Endothelial cell of umbilical vein (primary cell): ENCODE measurements at regions not wholly inside any gene's neighbourhood (a gene's known extent, or its start where the extent isn't known, plus 50 kb on each side); places are given as distances from the start of the nearest gene placed in this dataset.

Experiments
- BruUV-seq: library from RNA; stranded (reverse); fragments of 400-500 nt; replicated peaks from 2 replicates; lab custom pipeline; 2021; lab: Mats Ljungman, UMichigan
- CTCF ChIA-PET: fragments of 300-600, 350-600 bp; sonication (Branson Sonifier 250); formaldehyde crosslinking; loops from one replicate; lab custom pipeline; 2021; ENCODE audit warnings: antibody characterized with exemption, inconsistent platforms; lab: Charles Lee
- POLR2A ChIA-PET: fragments of 300-600, 350-600 bp; sonication (Branson Sonifier 250); formaldehyde crosslinking; loops from one replicate; lab custom pipeline; 2021; ENCODE audit warnings: antibody characterized with exemption, inconsistent platforms; lab: Charles Lee
- DNase-seq: peaks from one replicate; pipeline ENCODE4 v3.0.0-alpha.2; 2011; ENCODE audit warnings: low read depth, low spot score
- FAIRE-seq: peaks from 2 replicates; lab custom pipeline; 2011; peaks lifted over from hg19 to GRCh38; lab: Jason Lieb, UNC
- H2AFZ ChIP-seq: 2 replicates; pipeline ENCODE4 v1.6.0; 2012; ENCODE audit warnings: low read depth, low read length, control low read depth, inconsistent platforms
- H3K27ac ChIP-seq: 2 replicates; pipeline ENCODE4 v1.5.1; 2011; ENCODE audit warnings: low read depth, mild to moderate bottlenecking, control low read depth, low read length, moderate library complexity; ENCODE audit not compliant: insufficient read depth
- H3K27me3 ChIP-seq, 2 experiments: 2 replicates each; pipeline versions ENCODE4 v1.6.0 to v1.6.1; 2011; ENCODE audit warnings: low read length in 2 of 2, mixed read lengths in 1 of 2; ENCODE audit not compliant: control insufficient read depth in 2 of 2, insufficient read depth in 2 of 2
- H3K36me3 ChIP-seq, 2 experiments: 2 replicates in 1 of 2; 3 replicates in 1 of 2; pipeline ENCODE4 v1.5.1; 2011; ENCODE audit warnings: low read length in 2 of 2, mild to moderate bottlenecking in 1 of 2, moderate library complexity in 1 of 2; ENCODE audit not compliant: control insufficient read depth in 2 of 2, insufficient read depth in 2 of 2; ENCODE audit errors: extremely low read depth in 1 of 2
- H3K4me1 ChIP-seq: 3 replicates; pipeline ENCODE4 v1.5.1; 2011; ENCODE audit warnings: mild to moderate bottlenecking, low read length; ENCODE audit not compliant: control insufficient read depth, insufficient read depth; ENCODE audit errors: extremely low read depth
- H3K4me2 ChIP-seq: 2 replicates; pipeline ENCODE4 v1.6.1; 2011; ENCODE audit warnings: low read length, control low read depth, mixed read lengths; ENCODE audit not compliant: insufficient read depth
- H3K4me3 ChIP-seq, 3 experiments: fragments of 200-600 bp in 1 of 3; sonication (generic), shearing (Covaris generic) in 1 of 3; replicated peaks in 1 of 3; 2 replicates each; pipeline ENCODE4 v1.5.1; 2011 to 2016; ENCODE audit warnings: control low read depth in 3 of 3, low read length in 3 of 3, mild to moderate bottlenecking in 2 of 3, inconsistent platforms in 1 of 3, low read depth in 1 of 3, moderate library complexity in 1 of 3; ENCODE audit not compliant: insufficient read depth in 1 of 3
- H3K79me2 ChIP-seq: 2 replicates; pipeline ENCODE4 v1.6.0; 2012; ENCODE audit warnings: low read length, inconsistent platforms; ENCODE audit not compliant: control insufficient read depth, insufficient read depth
- H3K9ac ChIP-seq: replicated peaks from 2 replicates; pipeline ENCODE3; 2011; ENCODE audit warnings: low read length, control low read depth; ENCODE audit not compliant: insufficient read depth; ENCODE audit errors: extremely low read depth
- H3K9me1 ChIP-seq: replicated peaks from 3 replicates; pipeline ENCODE4 v1.6.0; 2011; ENCODE audit warnings: mild to moderate bottlenecking, low read length; ENCODE audit not compliant: control insufficient read depth, insufficient read depth; ENCODE audit errors: extremely low read depth
- H3K9me3 ChIP-seq: replicated peaks from 2 replicates; pipeline ENCODE4 v1.5.1; 2012; ENCODE audit warnings: low read length, inconsistent platforms; ENCODE audit not compliant: control insufficient read depth, insufficient read depth
- H4K20me1 ChIP-seq: replicated peaks from 2 replicates; pipeline ENCODE3; 2011; ENCODE audit warnings: mild to moderate bottlenecking, low read length; ENCODE audit not compliant: control insufficient read depth, insufficient read depth; ENCODE audit errors: extremely low read depth
- FOS ChIP-seq: IDR thresholded peaks from 2 replicates; pipeline ENCODE4 v1.6.1; 2011; ENCODE audit warnings: mild to moderate bottlenecking, low read length, moderate library complexity, borderline replicate concordance; ENCODE audit not compliant: insufficient read depth
- GATA2 ChIP-seq: IDR thresholded peaks from 2 replicates; pipeline ENCODE4 v1.7.0; 2011; ENCODE audit warnings: low read depth, mild to moderate bottlenecking, moderate library complexity, mixed read lengths, low read length; ENCODE audit not compliant: insufficient read length, insufficient read depth
- JUN ChIP-seq: IDR thresholded peaks from 2 replicates; pipeline ENCODE4 v1.6.1; 2011; ENCODE audit warnings: borderline replicate concordance, low read depth; ENCODE audit not compliant: insufficient read length, insufficient read depth
- MAX ChIP-seq: IDR thresholded peaks from 2 replicates; pipeline ENCODE4 v1.6.1; 2011; ENCODE audit not compliant: insufficient read depth, insufficient read length
- MYC ChIP-seq: IDR thresholded peaks from one replicate; pipeline ENCODE4 v1.6.1; 2011; ENCODE audit warnings: mild to moderate bottlenecking, low read depth, low read length
- POLR2A ChIP-seq: IDR thresholded peaks from 2 replicates; pipeline ENCODE4 v1.6.1; 2012; ENCODE audit warnings: low read depth, mild to moderate bottlenecking, control low read depth, low read length
- POLR2AphosphoS5 ChIP-seq: IDR thresholded peaks from 2 replicates; pipeline ENCODE4 v1.6.1; 2012; ENCODE audit warnings: low read depth, mild to moderate bottlenecking, control low read depth, low read length, moderate library complexity; ENCODE audit not compliant: insufficient read depth
- dilution Hi-C: fragments of 300-500 bp; cut with MboI; formaldehyde crosslinking; loops from one replicate; pipeline ENCODE4 v1.15.0; 2019; ENCODE audit warnings: low sequenced_read_pairs; ENCODE audit not compliant: extremely low pct_ligation_motif_present
- intact Hi-C: fragments of 100-400 bp; cut with micrococcal nuclease; formaldehyde crosslinking; loops from one replicate; pipeline ENCODE4 v1.10.0; 2022
- TF ChIP-seq, protein P1 (sequence below), 2 donors: IDR thresholded peaks; 1 replicate in 1 of 2; 2 replicates in 1 of 2; pipeline ENCODE4 v1.5.1; 2011; ENCODE audit warnings: low read length in 2 of 2, mild to moderate bottlenecking in 2 of 2, moderate library complexity in 2 of 2, control low read depth in 1 of 2, inconsistent platforms in 1 of 2, low read depth in 1 of 2; ENCODE audit not compliant: insufficient read depth in 1 of 2; ENCODE audit errors: extremely low read depth in 1 of 2

- H3K36me3 ChIP-seq, result no peaks in the 10 kb centered on the region
- no peak for FAIRE-seq
- no peak overlapping the region for H3K27ac ChIP-seq
- BruUV-seq, result no TSS peak
- no peak for TF ChIP-seq POLR2A
- no peak for TF ChIP-seq GATA2
- no peak for TF ChIP-seq JUN
- no peak for TF ChIP-seq MYC
- TF ChIP-seq MAX, result no peak
- TF ChIP-seq, protein P1, sequence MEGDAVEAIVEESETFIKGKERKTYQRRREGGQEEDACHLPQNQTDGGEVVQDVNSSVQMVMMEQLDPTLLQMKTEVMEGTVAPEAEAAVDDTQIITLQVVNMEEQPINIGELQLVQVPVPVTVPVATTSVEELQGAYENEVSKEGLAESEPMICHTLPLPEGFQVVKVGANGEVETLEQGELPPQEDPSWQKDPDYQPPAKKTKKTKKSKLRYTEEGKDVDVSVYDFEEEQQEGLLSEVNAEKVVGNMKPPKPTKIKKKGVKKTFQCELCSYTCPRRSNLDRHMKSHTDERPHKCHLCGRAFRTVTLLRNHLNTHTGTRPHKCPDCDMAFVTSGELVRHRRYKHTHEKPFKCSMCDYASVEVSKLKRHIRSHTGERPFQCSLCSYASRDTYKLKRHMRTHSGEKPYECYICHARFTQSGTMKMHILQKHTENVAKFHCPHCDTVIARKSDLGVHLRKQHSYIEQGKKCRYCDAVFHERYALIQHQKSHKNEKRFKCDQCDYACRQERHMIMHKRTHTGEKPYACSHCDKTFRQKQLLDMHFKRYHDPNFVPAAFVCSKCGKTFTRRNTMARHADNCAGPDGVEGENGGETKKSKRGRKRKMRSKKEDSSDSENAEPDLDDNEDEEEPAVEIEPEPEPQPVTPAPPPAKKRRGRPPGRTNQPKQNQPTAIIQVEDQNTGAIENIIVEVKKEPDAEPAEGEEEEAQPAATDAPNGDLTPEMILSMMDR (IDR thresholded peaks at IDR 0.05; ENCODE audit: extremely low read depth in 1 of 2, insufficient read depth in 1 of 2, low read depth in 1 of 2, low read length in 2 of 2), result no peak
- TF ChIP-seq POLR2AphosphoS5, result no peak
- TF ChIP-seq FOS, result no peak
- no peaks in the 10 kb centered on the region for H3K27me3 ChIP-seq
- DNase-seq, result no peak
- H3K4me2 ChIP-seq, result no peak overlapping the region
- CTCF ChIA-PET, result no interaction called here
- no peaks in the 10 kb centered on the region for H3K9me1 ChIP-seq
- intact Hi-C loops, result no loop called here
- peaks cover 10% of the 10 kb centered on the region for H3K4me1 ChIP-seq
- H3K9ac ChIP-seq, result no peak overlapping the region
- no peaks in the 10 kb centered on the region for H3K9me3 ChIP-seq
- no peak overlapping the region for H3K4me3 ChIP-seq
- no peaks in the 10 kb centered on the region for H4K20me1 ChIP-seq
- POLR2A ChIA-PET, result no interaction called here
- dilution Hi-C loops, result no loop called here
- H2AFZ ChIP-seq, result no peak overlapping the region
- no peaks in the 10 kb centered on the region for H3K79me2 ChIP-seq
These were observed 51.1 kb upstream of the RAPH1 start for GRCh38 chr2:203586206-203586605.
